ENCODE measurements at regions not wholly inside any gene's neighbourhood (a gene's known extent, or its start where the extent isn't known, plus 50 kb on each side); places are given as distances from the start of the nearest gene placed in this dataset.

GRCh38 chr11:116225784-116226585, 546.8 kb downstream of the BUD13 start:
- DNase-seq (ENCODE audit: low read depth, low spot score): no peak

GRCh38 chr11:116225236-116225635, 547.6 kb downstream of the BUD13 start:
- DNase-seq (ENCODE audit: low read depth, low spot score): no peak

- DNase-seq (ENCODE audit: low read depth, low spot score): no peak
Observed at GRCh38 chr11:116224889-116225200, 547.9 kb downstream of the BUD13 start.

GRCh38 chr11:116224154-116224888, 548.5 kb downstream of the BUD13 start:
- no peak for DNase-seq (ENCODE audit: low read depth, low spot score)

- no peak for DNase-seq (ENCODE audit: low read depth, low spot score)
Observed at GRCh38 chr11:116221351-116221750, 551.4 kb downstream of the BUD13 start.

- no peak for DNase-seq (ENCODE audit: low read depth, low spot score)
Observed at GRCh38 chr11:116219171-116219635, 553.6 kb downstream of the BUD13 start.

- DNase-seq (ENCODE audit: low read depth, low spot score): no peak
Observed at GRCh38 chr11:116217441-116217840, 555.3 kb downstream of the BUD13 start.

- DNase-seq (ENCODE audit: low read depth, low spot score): peak; percentile 26
Observed at GRCh38 chr11:116217006-116217405, 555.8 kb downstream of the BUD13 start.

GRCh38 chr11:116215471-116216113, 557.2 kb downstream of the BUD13 start:
- no peak for DNase-seq (ENCODE audit: low read depth, low spot score)

- DNase-seq (ENCODE audit: low read depth, low spot score): no peak
Observed at GRCh38 chr11:116211147-116211546, 561.6 kb downstream of the BUD13 start.

- DNase-seq (ENCODE audit: low read depth, low spot score): no peak
Observed at GRCh38 chr11:116210663-116211062, 562.1 kb downstream of the BUD13 start.

GRCh38 chr11:116209255-116209654, 563.5 kb downstream of the BUD13 start:
- no peak for DNase-seq (ENCODE audit: low read depth, low spot score)

- no peak for DNase-seq (ENCODE audit: low read depth, low spot score)
Observed at GRCh38 chr11:116207421-116208141, 565.2 kb downstream of the BUD13 start.

- no peak for DNase-seq (ENCODE audit: low read depth, low spot score)
Observed at GRCh38 chr11:116207019-116207418, 565.8 kb downstream of the BUD13 start.

GRCh38 chr11:116202922-116203321, 569.9 kb downstream of the BUD13 start:
- no peak for DNase-seq (ENCODE audit: low read depth, low spot score)

- DNase-seq (ENCODE audit: low read depth, low spot score): no peak
Observed at GRCh38 chr11:116200564-116200963, 572.2 kb downstream of the BUD13 start.

- no peak for DNase-seq (ENCODE audit: low read depth, low spot score)
Observed at GRCh38 chr11:116199182-116199581, 573.6 kb downstream of the BUD13 start.

- no peak for DNase-seq (ENCODE audit: low read depth, low spot score)
Observed at GRCh38 chr11:116194156-116194904, 578.5 kb downstream of the BUD13 start.

- DNase-seq (ENCODE audit: low read depth, low spot score): peak; percentile 13
Observed at GRCh38 chr11:116193321-116194131, 579.3 kb downstream of the BUD13 start.

Data from pulmonary artery endothelial cell (primary cell).